GM20431 (cell line): ENCODE measurements at regions not wholly inside any gene's neighbourhood (a gene's known extent, or its start where the extent isn't known, plus 50 kb on each side); places are given as distances from the start of the nearest gene placed in this dataset.

Experiments
- in situ Hi-C: fragments of 300-500 bp; cut with MseI, MboI; formaldehyde crosslinking; loops from one replicate; pipeline ENCODE4 v1.15.0; 2020; ENCODE audit warnings: low sequenced_read_pairs; ENCODE audit not compliant: unreplicated experiment

DNA sequence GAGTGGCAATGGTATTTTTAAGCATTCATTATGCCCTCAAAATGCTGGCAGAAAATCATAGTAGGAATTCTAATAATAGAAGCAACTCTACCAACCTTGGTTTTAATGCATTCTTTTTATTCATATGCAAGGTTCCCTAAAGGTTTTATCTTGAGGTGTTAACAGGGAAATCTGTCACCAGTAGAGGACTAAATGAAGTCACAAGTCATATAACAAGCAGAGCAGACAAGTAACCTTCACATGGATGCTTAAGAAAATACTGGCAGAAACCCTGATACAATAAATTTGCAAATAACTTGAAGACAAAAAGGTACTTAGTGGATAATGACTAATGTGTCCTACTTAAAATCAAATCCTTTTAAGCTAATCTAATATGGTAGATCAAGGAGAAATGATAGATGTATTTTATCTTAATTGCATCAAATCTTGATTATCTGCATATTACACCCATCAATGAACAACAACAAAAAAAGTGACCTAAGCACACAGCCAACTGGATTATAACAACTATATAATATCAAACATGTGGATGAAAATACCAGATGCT is 73.3 kb downstream of the RFC3 start:
- in situ Hi-C loops, result no loop called here

DNA sequence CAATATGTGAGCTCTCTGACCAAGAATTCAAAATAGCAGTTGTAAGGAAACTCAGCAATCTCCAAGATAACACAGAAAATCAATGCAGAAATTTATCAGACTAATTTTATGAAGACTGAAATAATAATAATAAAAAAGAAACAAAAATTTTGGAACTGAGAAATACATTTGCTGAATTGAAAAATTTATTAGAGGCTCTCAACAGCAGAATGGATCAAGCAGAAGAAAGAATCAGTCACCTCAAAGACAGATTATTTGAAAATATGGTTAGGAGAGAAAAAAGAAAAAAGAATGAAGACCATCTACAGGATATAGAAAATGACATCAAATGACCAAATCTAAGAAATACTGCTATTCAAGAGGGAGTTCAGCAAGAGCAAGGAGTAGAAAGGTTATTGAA is 75.6 kb downstream of the RFC3 start:
- in situ Hi-C loops, result no loop called here

DNA sequence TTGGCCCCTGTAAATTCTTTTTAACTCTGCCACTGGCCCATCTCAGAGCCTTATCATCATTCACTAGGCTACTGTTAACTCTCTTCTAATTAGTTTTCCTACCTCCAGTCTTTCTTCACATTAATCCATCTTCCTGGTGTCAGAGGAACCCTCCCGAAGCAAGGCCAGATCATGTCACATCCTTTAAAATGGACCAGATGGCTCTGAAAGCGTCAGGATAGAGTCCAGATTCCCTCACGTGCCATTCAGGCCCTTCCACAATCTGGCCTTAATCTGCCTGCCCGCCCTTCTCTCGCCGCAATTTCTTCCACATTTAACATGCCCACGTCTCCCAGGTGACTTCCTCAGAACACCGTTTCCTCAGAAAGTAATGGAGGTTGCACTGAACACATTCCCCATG is 86.5 kb downstream of the RFC3 start:
- in situ Hi-C loops, result no loop called here

DNA sequence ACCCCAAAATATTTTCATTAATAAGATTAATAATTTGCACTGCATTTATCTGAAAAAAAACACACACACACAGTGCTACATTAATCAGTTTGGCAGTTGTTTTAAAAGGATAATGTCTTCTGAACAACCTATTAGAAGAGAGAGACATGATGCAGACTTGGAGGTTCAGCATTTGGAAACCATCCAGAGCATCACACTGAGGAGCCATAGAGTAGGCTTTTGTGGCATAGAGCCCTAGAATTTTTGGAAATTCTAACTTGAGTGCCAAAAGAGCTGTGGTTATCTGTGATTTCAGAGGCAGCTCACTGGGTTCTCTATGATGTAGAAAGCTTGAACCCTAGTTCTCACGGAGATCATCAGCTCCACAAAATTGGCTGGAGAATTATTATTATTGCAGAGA is 90.2 kb downstream of the RFC3 start:
- in situ Hi-C loops, result no loop called here

DNA sequence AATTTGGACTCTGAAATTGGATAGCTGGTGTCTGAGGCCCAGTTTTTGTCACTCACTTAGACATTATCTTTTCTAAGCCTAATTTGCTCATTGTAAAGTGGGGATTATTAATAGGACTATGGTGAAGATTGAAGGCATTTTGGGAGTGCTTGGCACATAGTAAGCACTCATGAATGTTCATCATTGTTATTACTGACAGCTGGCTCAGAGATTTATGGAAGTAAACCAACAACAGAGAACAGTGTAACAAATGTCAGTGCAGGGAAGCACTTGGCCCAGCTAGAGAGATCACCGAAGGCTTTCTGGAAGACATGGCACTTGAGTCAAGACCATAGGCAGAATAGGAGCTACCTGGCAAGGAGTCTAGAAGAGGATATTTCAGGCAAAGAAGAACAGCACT is 92.3 kb downstream of the RFC3 start:
- in situ Hi-C loops, result no loop called here

DNA sequence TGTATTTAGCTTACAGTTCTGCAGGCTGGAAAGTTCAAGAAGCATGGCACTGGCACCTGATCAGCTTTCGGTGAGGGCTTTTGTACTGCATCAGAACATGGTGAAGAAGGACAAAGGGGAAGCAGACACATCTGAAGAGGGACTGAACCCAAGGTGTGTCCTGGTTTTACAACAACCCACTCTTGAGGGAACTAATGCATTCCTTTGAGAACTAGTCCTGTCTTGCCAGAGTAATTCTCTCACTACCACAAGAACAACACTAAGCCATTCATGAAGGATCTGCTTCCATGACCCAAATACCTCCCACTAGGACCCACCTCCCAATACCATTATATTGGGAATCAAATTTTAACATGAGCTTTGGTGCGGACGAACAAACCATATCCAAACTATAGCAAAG is 93.6 kb downstream of the RFC3 start:
- in situ Hi-C loops, result no loop called here

DNA sequence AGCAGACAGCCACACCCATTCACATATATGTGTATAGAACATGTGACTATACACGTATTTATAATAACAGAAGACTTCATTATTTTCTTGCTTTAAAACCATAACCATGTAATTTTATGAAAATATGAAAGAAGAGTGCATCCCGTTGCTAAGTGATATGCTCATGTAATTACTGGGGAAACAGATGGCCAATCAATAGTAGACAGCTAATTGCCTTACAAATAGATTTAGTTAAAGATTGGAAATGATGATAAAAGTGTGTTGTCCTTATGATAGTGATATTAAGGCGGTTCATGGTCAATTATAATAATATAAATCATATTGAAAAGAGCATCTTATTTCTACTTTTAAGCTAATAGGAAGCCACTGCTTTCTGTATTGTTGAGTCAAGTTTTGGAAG is 95.9 kb downstream of the RFC3 start:
- in situ Hi-C loops, result no loop called here

DNA sequence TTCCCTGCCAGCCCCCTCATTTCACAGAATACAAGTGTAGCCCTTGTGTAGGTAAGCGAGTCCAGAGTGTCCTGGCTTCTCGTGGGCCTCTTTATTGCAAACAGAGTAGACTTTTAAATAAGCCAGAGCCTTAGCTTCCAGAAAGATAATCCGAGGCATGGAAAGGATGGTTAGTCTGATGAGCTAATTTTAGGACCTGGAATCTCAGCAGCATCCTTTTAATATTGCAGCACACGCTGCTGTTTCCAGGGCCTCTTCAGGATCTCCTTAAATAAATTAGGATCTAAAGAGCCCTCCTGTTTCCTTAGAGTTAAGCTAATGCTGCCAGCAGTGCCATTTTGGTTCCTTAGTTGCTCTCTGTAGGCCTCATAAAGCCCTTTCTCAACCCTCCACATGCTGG is 99.2 kb downstream of the RFC3 start:
- in situ Hi-C loops, result no loop called here

DNA sequence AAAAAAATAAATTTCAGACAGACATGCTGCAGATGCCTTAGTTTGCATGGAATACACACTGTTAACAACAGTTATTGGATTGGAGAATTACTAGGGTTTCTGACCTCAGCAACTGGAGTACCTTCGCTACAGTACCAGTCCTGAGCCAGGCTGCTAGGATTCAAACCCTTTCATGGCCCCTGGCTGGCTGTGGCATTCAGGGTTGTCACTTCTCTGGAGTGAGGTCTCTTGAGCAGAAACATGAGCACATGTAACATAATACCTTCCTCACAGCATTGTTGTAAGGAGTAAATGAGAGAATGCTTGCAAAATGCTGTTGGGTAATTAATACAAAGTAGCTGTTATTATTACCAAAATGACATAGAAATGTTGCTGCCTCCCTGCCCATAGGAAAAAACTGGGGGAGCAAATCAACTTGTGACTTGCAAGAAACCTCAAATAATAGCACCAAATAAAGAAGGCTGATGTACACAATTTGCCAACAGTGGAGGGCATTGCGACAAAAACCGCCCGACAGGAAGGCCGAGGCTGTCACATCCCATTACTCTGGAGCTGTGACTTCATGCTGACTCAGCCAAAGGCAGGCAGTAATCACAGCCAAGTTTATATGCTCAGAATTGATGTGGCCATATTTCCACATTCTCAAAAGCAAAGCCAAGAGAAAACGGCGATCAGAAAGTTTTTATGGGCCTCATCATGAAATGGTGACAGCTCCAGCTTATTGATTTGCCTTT is 100.4 kb downstream of the RFC3 start:
- in situ Hi-C loops, result no loop called here

DNA sequence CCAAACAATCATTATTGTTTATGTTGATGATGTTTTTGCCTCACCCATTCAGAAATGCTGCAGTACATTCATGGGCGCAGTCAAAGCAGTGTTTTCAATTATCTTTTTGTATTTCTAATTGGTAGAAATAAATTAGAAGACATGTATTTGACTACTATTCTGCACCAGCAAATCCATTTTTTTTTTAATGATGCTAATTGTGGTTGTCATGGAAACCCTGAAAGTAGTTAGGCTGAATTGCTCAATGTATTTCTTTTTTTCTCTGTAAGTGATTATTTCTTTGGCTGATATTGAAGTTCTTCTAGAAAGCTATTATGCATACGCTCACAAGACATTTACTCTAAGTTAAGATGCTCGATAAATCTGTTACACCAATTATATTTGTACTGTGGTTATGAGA is 101.2 kb downstream of the RFC3 start:
- in situ Hi-C loops, result no loop called here

DNA sequence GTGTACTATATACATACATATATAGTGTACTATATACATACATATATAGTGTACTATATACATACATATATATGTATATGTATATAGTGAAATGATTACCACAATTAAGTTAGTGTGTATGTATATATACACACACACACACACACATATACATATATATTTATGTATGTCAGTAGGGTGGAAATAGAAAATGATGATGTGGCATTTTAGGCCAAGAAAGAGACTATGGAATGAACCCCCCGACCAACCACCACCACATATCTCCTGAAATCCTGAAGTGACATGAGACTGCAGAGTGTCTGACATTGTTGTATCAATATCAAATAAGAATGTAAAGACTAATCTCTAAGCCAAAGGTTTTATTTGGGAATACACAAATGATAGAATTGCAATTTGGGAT is 107.6 kb downstream of the RFC3 start:
- in situ Hi-C loops, result loop anchor here (25.0 kb wide), 1 partner anchor 1237 kb away; no protein-coding TSS in a partner anchor

DNA sequence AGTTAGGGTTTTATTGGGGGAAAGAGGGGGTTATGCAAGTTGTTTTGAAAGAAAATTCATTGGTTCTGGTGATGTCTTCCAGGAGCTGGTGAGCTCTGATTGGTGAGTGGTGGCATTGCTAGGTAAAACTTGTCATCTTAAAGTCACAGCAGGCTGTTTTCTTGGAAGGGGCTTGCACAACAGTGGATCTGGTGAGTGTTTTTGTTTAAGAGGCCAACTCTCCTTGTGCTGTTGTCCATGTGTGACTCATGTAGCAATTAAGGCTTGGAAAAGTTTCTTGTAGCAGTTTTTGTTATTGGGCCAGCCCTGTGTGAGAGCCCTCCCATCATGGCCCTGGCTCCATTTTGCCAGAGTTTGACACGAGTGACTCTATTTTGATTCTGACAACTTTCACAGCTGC is 109.4 kb downstream of the RFC3 start:
- in situ Hi-C loops, result loop anchor here (25.0 kb wide), 1 partner anchor 1235 kb away; no protein-coding TSS in a partner anchor

DNA sequence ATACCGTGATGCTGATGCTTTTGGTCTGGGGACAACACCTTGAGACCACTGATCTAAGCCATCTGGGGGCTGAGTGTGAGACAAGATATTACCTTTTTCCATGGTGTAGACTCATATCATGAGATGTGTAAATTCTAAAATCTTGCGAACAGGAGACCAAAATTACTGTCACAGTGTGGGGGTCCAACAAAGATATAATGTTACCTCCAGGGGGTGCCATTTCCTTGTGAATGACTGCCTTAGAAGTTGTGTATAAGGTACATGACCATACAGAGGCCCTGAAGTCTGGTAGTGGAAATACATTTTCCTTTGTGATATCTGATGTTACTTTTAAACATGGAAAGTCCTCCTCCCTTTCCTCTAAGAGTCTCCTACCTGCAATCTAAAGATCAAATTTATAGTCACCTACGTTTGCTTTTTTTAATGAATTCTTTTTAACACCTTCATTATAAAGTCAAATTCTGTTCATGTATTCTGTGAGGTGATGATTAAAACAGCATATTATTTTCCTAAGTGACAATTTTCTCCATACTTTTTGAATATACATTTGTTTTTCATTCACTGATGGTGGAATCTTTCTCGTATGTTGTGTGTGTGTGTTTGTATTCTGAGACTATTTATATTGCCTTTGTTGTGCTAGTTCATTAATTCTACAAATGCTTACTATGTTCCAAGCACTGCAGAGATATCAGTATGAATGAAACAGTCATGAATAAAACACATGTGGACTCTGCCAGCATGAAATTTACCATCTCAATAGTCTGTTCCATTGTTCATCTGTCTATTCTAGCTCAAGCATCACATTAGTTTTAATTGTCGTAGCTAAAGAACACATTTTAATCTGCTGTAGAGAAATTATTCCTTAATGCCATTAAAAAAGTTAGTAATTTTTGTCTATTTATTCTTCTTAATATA is 113.7 kb downstream of the RFC3 start:
- in situ Hi-C loops, result loop anchor here (25.0 kb wide), 1 partner anchor 1231 kb away; no protein-coding TSS in a partner anchor

DNA sequence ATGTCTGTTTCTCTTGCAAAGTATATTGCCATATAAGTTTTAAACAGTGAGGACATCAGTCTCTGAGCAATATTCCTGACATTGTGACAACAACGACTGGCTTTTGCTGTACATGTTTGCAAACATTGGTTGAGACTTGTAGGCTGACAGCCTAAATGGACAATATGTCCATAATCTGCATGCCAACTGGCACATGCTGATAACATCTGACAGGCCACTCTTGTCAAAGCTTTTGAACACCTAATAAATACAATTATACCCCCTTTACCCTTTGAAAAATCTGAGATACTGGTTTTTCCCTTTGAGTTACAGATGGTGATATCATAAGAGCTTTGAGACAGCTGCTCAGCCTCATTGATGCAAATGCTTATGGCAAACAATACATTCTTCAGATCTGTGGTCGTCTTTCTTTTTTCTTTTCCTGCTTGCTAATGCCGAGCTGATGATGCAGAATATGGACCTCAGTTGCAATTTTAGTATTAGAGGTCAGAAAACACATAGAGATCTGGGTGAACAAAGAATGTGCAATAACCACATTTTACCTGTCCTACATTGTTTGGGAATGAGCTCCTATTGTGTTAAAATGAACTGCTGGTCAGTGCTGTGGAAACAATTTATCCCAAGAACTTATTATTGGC is 114.9 kb downstream of the RFC3 start:
- in situ Hi-C loops, result loop anchor here (25.0 kb wide), 1 partner anchor 1229 kb away; no protein-coding TSS in a partner anchor

DNA sequence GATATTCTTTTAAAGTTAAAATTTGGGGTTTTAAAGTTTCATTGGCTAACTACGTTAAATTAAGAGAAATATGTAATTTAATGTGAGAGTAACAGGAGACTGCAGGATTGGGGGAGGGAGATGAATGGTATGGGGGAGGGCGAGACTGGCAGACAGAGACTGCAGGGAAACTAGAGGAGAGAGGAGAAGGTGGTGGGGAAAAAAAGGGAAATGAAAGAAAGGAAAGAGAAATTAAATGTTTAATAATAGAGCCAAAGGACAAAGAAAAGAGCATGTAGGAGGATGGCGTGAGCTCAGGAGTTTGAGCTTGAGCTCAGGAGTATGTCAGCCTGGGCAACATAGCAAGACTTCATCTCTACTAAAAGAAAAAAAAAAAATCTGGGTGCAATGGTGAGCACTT is 115.9 kb downstream of the RFC3 start:
- in situ Hi-C loops, result loop anchor here (25.0 kb wide), 1 partner anchor 1228 kb away; no protein-coding TSS in a partner anchor

DNA sequence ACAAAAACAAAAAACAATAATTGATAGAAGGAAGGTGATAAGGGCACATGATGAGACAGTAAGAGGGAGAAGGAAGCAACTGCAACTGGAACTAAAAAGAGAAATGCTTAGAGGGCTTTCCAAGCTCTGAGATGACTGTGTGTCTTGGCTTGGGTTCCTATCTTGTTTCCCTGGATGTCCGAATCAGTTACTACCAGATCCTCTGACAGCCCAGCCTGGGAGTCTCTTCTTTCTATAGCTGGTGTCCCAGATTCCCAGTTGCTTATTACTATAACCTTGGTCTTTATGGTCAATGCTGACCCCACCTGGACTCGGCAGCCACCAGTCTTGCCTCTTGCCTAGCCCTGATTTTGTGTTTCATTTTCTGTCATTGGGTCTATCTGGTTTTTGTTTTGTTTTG is 116.4 kb downstream of the RFC3 start:
- in situ Hi-C loops, result loop anchor here (25.0 kb wide), 1 partner anchor 1228 kb away; no protein-coding TSS in a partner anchor

DNA sequence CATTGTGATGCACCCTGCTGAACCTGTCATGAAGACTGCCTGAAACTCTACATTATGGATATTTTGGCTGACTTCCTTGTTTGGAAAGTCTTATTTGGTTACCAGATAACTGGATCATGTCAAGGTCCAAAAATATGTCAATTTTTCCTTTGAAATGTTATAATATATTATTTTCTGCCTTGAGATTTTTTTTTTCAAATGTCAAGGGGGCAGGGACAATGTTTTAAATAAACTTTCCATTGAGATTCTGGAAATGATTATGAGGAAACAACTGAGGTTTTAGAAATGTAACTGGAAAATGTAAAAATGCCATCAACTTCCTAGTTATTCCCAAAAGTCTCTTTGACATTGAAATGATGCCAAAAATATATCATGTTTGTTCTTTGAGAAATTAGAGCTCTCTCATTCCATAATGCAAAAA is 117.0 kb downstream of the RFC3 start:
- in situ Hi-C loops, result loop anchor here (25.0 kb wide), 1 partner anchor 1227 kb away; no protein-coding TSS in a partner anchor

DNA sequence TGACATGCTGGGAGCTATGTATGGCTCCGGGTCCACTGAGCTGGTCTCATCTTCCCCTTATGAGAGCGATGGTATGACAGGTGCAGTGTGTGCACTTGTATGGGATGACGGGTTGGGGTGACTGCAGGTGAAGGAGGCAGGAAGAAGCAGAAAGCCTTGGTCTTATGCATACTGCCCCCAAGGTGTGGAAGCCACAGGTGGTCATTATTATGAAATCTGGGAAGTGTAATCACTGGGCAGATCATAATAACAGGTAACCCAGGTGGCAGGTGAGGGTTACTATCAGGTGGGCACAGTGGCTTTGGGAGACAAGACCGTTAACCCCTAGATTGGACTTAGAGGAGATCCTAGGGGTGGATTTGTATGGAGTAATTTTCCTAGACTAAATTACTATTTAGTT is 118.0 kb downstream of the RFC3 start:
- in situ Hi-C loops, result loop anchor here (25.0 kb wide), 1 partner anchor 1226 kb away; no protein-coding TSS in a partner anchor

DNA sequence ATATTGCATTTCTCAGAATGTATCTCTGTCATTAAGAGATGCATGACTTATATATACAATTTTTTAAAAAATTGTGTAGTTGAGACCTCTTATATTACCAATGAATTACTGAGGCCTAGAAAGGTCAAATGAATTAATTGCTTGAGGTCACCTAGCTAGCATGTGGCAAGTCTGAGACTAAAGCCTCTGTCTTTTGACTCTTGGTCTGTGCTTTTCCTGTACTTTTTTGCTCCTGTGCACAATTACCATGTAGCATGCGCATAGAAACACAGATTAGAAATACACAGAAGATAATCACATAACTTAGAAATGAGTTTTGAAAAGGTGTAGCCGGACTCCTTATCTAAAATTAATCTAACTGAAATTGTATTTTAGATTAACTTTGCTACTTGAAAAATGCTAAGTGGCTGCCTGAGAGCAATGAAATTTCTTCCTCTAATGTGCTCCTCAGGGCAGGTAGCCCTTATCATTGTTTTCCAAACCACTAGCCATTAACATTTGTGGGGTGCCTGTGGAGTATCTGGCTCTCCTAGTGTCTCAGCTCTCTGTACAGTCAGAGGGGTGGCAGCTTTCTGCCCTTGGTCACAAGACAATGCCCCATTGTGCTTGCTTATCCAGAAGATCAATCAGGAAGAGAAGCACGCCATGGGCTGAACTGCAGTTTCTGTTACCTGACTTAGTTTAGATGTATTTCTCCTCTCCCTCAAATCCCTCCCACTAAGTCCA is 119.6 kb downstream of the RFC3 start:
- in situ Hi-C loops, result loop anchor here (25.0 kb wide), 1 partner anchor 1225 kb away; no protein-coding TSS in a partner anchor
